ENCODE measurements at regions not wholly inside any gene's neighbourhood (a gene's known extent, or its start where the extent isn't known, plus 50 kb on each side); places are given as distances from the start of the nearest gene placed in this dataset.

DNA sequence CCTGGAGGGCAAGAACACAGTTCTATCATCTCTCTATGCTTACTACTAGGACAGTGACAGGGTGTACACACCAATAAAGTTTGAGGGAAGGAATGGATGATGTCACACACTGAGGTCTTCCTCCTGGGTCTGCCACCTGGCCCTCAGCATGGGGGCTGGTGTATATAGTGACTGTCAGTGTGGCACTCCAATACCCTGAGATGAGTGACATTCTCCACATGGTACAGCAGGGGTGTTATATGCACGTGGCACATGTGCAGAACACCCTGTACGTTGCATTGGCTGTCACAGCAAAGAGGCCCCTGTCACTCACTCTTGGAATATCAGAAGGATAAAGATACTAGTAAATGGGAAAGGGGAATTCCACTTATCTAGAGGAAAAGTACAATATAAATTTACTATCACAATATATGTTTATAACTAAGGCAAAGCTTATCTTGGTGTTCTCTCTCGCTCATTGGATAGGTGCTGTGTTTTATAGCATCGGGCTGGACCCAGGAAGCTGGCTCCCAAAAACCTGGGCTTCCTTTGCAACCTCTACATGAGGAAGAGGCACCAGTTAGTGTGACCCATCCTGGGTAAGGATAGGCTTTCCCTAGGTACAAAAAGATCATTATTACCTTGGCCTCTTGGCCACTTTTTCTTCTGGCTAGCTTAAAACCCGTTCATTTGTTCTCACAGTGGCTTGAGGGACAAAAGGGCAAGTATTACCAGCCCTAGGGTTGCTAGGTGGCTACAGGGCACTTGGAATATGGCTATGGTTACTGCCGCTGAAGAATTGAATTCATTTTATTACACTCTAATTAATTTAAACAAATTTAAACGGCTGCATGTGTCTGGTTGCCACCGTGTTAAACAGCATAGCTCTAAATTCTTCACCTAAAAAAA, 54.8 kb upstream of the HES1 start:
- no peak for DNase-seq (ENCODE audit: low read depth)

GRCh38 chr3:194081826-194082225, 54.1 kb upstream of the HES1 start:
- DNase-seq (ENCODE audit: low read depth) = no peak

DNA sequence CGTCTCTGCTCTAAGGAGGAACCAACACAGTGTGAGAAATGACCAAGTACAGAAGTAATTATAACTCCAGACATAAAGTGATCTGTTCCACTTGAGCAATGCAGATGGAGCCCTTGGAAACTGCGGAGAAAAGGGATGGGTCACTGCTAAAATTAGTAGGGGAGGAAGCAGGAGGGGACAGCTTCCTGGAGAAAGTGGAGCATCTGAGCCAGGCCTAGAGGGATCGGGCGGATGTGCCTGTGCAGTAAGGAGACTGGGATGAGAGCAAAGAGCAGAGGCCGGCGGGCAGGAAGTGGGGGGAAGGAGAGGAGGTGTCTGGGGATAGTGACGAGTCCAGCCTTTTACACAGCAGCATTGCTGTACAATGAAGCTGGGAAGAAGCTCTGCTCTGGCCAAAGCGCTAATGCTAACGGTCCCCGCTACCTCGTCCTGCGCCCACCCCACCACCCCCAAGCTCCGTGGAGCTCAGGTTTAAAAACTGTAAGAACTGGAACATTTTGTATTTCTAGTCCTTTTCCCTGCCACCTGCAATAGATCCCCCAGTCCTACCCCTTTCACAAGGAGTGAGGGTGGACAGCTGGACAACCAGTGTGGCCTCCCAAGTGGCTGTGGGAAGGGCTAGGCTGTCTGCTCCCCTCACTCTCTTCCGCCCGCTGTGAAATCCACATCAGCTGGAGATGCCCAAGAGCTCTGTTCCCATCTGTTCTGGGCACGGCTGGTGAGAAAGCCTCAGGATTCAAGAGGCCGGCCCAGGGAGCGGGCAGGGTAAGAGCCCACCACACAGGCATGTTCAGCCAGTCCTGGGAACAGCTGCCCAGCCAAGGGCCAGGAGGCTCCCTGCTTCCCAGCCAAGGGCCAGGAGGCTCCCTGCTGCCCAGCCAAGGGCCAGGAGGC, 53.0 kb upstream of the HES1 start:
- DNase-seq (ENCODE audit: low read depth) = peak; percentile 45

- no peak for DNase-seq (ENCODE audit: low read depth)
Measured at GRCh38 chr3:194083637-194084224, 52.2 kb upstream of the HES1 start.

DNA sequence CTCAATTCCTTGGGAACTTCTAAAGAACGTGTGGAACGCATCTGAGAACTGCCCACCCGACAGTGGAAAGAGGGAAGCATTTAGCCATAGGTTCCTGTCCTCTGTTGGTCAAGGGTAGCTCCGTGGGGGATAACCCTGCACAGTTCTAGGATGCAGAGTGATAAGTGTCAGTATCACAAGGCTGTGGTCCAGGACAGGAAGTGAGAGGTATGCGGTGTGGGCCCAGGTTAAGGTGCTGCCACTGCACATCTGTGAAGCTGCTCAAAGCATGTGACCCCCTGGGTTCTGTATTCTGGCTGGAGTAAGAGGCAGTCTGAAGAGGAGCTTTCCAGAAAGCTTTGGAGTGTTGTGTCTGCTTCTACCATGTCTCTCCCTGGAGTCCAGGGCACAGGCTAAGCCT, 51.7 kb upstream of the HES1 start:
- no peak for DNase-seq (ENCODE audit: low read depth)

Data from LHCN-M2 (cell line).